ENCODE measurements at regions not wholly inside any gene's neighbourhood (a gene's known extent, or its start where the extent isn't known, plus 50 kb on each side); places are given as distances from the start of the nearest gene placed in this dataset.

DNA sequence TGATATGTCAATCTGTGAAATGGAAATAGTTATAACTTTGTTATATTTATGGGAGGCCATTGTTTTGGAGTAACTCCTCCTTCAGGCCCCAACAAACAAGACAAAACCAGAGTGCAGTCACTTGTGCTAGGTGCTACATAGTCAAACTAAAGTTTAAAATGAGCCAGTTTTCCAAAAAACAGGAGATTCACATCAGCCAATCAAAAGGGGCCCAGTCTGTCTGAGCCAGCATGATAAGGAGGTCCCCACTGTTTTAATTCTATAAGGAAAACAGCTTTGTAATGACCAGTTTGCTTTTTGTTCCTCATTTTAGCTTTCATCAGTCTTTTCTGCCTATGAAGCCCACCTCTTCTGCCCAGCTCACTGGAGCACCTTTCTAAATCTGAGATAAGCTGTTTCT lies 94.7 kb upstream of the SLC7A14 start (continued):
- TF ChIP-seq MGA (IDR thresholded peaks at IDR 0.05), result no peak
- TF ChIP-seq CBX2 (IDR thresholded peaks at IDR 0.05; ENCODE audit: insufficient read depth, low read length, poor library complexity, severe bottlenecking), result no peak
- TF ChIP-seq CHD2 (IDR thresholded peaks at IDR 0.05; ENCODE audit: low read depth, low read length), result no peak
- TF ChIP-seq EWSR1 (IDR thresholded peaks at IDR 0.05; ENCODE audit: borderline replicate concordance, low read depth, partially characterized antibody), result no peak
- peak; percentile 76 for TF ChIP-seq TCF3 (CRISPR knock-in tag; IDR thresholded peaks at IDR 0.05)
- peak; percentile 48; the same call in 1 of the 2 replicates for TF ChIP-seq TAL1 (IDR thresholded peaks at IDR 0.05)
- peak in 1 of 2 experiments; percentile 58; a peak in 1 of 4 replicates for TF ChIP-seq RCOR1 (IDR thresholded peaks at IDR 0.05; ENCODE audit: borderline replicate concordance in 1 of 2, low read depth in 2 of 2, low read length in 2 of 2)
- TF ChIP-seq NFYB (IDR thresholded peaks at IDR 0.05; ENCODE audit: extremely low read depth, insufficient read length), result peak; percentile 58
- TF ChIP-seq JUNB (CRISPR knock-in tag; conservative IDR thresholded peaks at IDR 0.05), result no peak
- no peak for TF ChIP-seq ZEB2 (IDR thresholded peaks at IDR 0.05)

Data from K562 (cell line).